ENCODE measurements at regions not wholly inside any gene's neighbourhood (a gene's known extent, or its start where the extent isn't known, plus 50 kb on each side); places are given as distances from the start of the nearest gene placed in this dataset.
A peak's percentile ranks its signal among the peaks of the same experiment; 100 is the strongest.
"Not testable (repeated sequence)": the region's sequence is repeated elsewhere in the genome, so short reads cannot be mapped to it uniquely, and the experiment has no call there.

- DNase-seq (ENCODE audit: low read depth), result no peak
These were observed 620.5 kb downstream of the ETS1 start for GRCh38 chr11:127966821-127967220.

GRCh38 chr11:127965939-127966668 is 621.3 kb downstream of the ETS1 start:
- peak; percentile 3 for DNase-seq (ENCODE audit: low read depth)

GRCh38 chr11:127962416-127962815 is 624.9 kb downstream of the ETS1 start:
- no peak for DNase-seq (ENCODE audit: low read depth)

- DNase-seq (ENCODE audit: low read depth), result no peak
These were observed 637.2 kb downstream of the ETS1 start for GRCh38 chr11:127950162-127950561.

GRCh38 chr11:127943763-127944162 is 643.6 kb downstream of the ETS1 start:
- DNase-seq (ENCODE audit: low read depth), result peak; percentile 54

- DNase-seq (ENCODE audit: low read depth), result no peak
These were observed 644.2 kb downstream of the ETS1 start for GRCh38 chr11:127943152-127943551.

- DNase-seq (ENCODE audit: low read depth), result not testable (repeated sequence)
These were observed 645.8 kb downstream of the ETS1 start for GRCh38 chr11:127941554-127941953.

GRCh38 chr11:127939000-127939399 is 648.4 kb downstream of the ETS1 start:
- DNase-seq (ENCODE audit: low read depth), result no peak

GRCh38 chr11:127935081-127935480 is 652.3 kb downstream of the ETS1 start:
- DNase-seq (ENCODE audit: low read depth), result no peak

- DNase-seq (ENCODE audit: low read depth), result not testable (repeated sequence)
These were observed 653.4 kb downstream of the ETS1 start for GRCh38 chr11:127933961-127934360.

- DNase-seq (ENCODE audit: low read depth), result no peak
These were observed 655.6 kb downstream of the ETS1 start for GRCh38 chr11:127931803-127932202.

- no peak for DNase-seq (ENCODE audit: low read depth)
These were observed 660.6 kb downstream of the ETS1 start for GRCh38 chr11:127926721-127927120.

- peak; percentile 67 for DNase-seq (ENCODE audit: low read depth)
These were observed 661.9 kb downstream of the ETS1 start for GRCh38 chr11:127925475-127925874.

- DNase-seq (ENCODE audit: low read depth), result peak; percentile 84
These were observed 668.0 kb downstream of the ETS1 start for GRCh38 chr11:127919206-127920000.

- no peak for DNase-seq (ENCODE audit: low read depth)
These were observed 685.0 kb downstream of the ETS1 start for GRCh38 chr11:127902382-127902781.

- no peak for DNase-seq (ENCODE audit: low read depth)
These were observed 688.7 kb downstream of the ETS1 start for GRCh38 chr11:127898422-127899365.

GRCh38 chr11:127895776-127896175 is 691.6 kb downstream of the ETS1 start:
- DNase-seq (ENCODE audit: low read depth), result no peak

GRCh38 chr11:127894316-127894715 is 693.0 kb downstream of the ETS1 start:
- DNase-seq (ENCODE audit: low read depth), result no peak

- DNase-seq (ENCODE audit: low read depth), result peak; percentile 45
These were observed 697.2 kb downstream of the ETS1 start for GRCh38 chr11:127890030-127890615.

- DNase-seq (ENCODE audit: low read depth), result peak; percentile 94
These were observed 699.0 kb downstream of the ETS1 start for GRCh38 chr11:127888386-127888785.

GRCh38 chr11:127875131-127875530 is 712.2 kb downstream of the ETS1 start:
- DNase-seq (ENCODE audit: low read depth), result no peak

- peak; percentile 13 for DNase-seq (ENCODE audit: low read depth)
These were observed 713.9 kb downstream of the ETS1 start for GRCh38 chr11:127873478-127873877.
